B cell (primary cell): ENCODE measurements at regions not wholly inside any gene's neighbourhood (a gene's known extent, or its start where the extent isn't known, plus 50 kb on each side); places are given as distances from the start of the nearest gene placed in this dataset.

ENCODE experiments used
- ATAC-seq: fragments of 200-7000 bp; cut with Tn5 transposase; one replicate; pipeline ENCODE4 v1.10.0; 2021; ENCODE audit warnings: low read depth, mild to moderate bottlenecking, moderate number of reproducible peaks, moderate library complexity
- CTCF ChIA-PET: fragments of 350-600 bp; sonication (Branson Sonifier 250); formaldehyde crosslinking; loops from one replicate; lab custom pipeline; 2021; ENCODE audit warnings: antibody characterized with exemption, inconsistent platforms; lab: Charles Lee
- POLR2A ChIA-PET: fragments of 350-600 bp; sonication (Branson Sonifier 250); formaldehyde crosslinking; loops from one replicate; lab custom pipeline; 2021; ENCODE audit warnings: antibody characterized with exemption; lab: Charles Lee
- DNase-seq: peaks from one replicate; pipeline ENCODE4 v3.0.0; 2013
- H2AFZ ChIP-seq: 2 replicates; pipeline ENCODE4 v1.6.1; 2012; ENCODE audit warnings: mild to moderate bottlenecking, low read depth, low read length; ENCODE audit not compliant: insufficient read depth, poor library complexity, severe bottlenecking
- H3K27ac ChIP-seq, 2 donors: 1 replicate in 1 of 2; 2 replicates in 1 of 2; pipeline ENCODE4 v1.5.1; 2012 to 2013; ENCODE audit warnings: low read length in 2 of 2, mild to moderate bottlenecking in 2 of 2, moderate library complexity in 1 of 2
- H3K27me3 ChIP-seq, 4 experiments: fragments of 200-600 bp in 1 of 4; sonication (generic) in 1 of 4; replicated peaks in 1 of 4; 1 replicate in 2 of 4; 2 replicates in 2 of 4; pipeline versions ENCODE4 v1.6.1 to v1.7.0; 2013 to 2016; ENCODE audit warnings: low read length in 3 of 4, mild to moderate bottlenecking in 2 of 4, mixed read lengths in 1 of 4, moderate library complexity in 1 of 4; ENCODE audit not compliant: insufficient read depth in 4 of 4, control insufficient read depth in 3 of 4; ENCODE audit errors: control extremely low read depth in 1 of 4
- H3K36me3 ChIP-seq, 2 experiments: replicated peaks in 1 of 2; 1 replicate in 1 of 2; 2 replicates in 1 of 2; pipeline versions ENCODE4 v1.6.1 to v1.7.1; 2013; ENCODE audit warnings: low read length in 1 of 2; ENCODE audit not compliant: insufficient read depth in 2 of 2, control insufficient read depth in 1 of 2; ENCODE audit errors: control extremely low read depth in 1 of 2, extremely low read depth in 1 of 2
- H3K4me1 ChIP-seq, 2 donors: fragments of 200-600 bp in 1 of 2; sonication (generic) in 1 of 2; 1 replicate in 1 of 2; 2 replicates in 1 of 2; pipeline versions ENCODE4 v1.5.1 to v1.6.1; 2013 to 2017; ENCODE audit warnings: low read length in 2 of 2; ENCODE audit not compliant: control insufficient read depth in 2 of 2, insufficient read depth in 2 of 2
- H3K4me2 ChIP-seq: replicated peaks from 2 replicates; pipeline ENCODE3; 2012; ENCODE audit warnings: mild to moderate bottlenecking, low read depth, low read length; ENCODE audit not compliant: poor library complexity, severe bottlenecking
- H3K4me3 ChIP-seq, 5 experiments: fragments of 200-600 bp in 1 of 5; sonication (generic) in 1 of 5; 1 replicate in 3 of 5; 2 replicates in 2 of 5; pipeline versions ENCODE4 v1.5.1 to v1.7.0; 2011 to 2016; ENCODE audit warnings: low read length in 4 of 5, mild to moderate bottlenecking in 4 of 5, low read depth in 2 of 5, control low read depth in 1 of 5, moderate library complexity in 1 of 5; ENCODE audit not compliant: insufficient read depth in 1 of 5; ENCODE audit errors: control extremely low read depth in 1 of 5, extremely low read depth in 1 of 5
- H3K79me2 ChIP-seq: fragments of 200-600 bp; sonication (generic); one replicate; pipeline ENCODE4 v1.6.0; 2016; ENCODE audit warnings: low read length; ENCODE audit not compliant: control insufficient read depth, insufficient read depth
- H3K9ac ChIP-seq: fragments of 200-600 bp; sonication (generic); 2 replicates; pipeline ENCODE4 v1.6.1; 2017; ENCODE audit warnings: mild to moderate bottlenecking, low read length, moderate library complexity
- H3K9me3 ChIP-seq, 3 donors: one replicate each; pipeline versions ENCODE4 v1.6.1 to v1.7.1; 2013; ENCODE audit warnings: low read length in 2 of 3; ENCODE audit not compliant: control insufficient read depth in 2 of 3, insufficient read depth in 1 of 3; ENCODE audit errors: control extremely low read depth in 1 of 3
- H4K20me1 ChIP-seq: 2 replicates; pipeline ENCODE4 v1.6.0; 2012; ENCODE audit warnings: mild to moderate bottlenecking, low read length; ENCODE audit not compliant: insufficient read depth, control insufficient read depth, poor library complexity, severe bottlenecking
- H3K27ac Mint-ChIP-seq: one replicate; pipeline ENCODE4 v1.8.0; 2021; ENCODE audit warnings: mixed read lengths
- H3K27me3 Mint-ChIP-seq: one replicate; pipeline ENCODE4 v1.8.0; 2021; ENCODE audit warnings: mixed read lengths
- H3K4me1 Mint-ChIP-seq: one replicate; pipeline ENCODE4 v1.8.0; 2021; ENCODE audit warnings: mixed read lengths
- H3K4me3 Mint-ChIP-seq: one replicate; pipeline ENCODE4 v1.8.0; 2021; ENCODE audit warnings: mixed read lengths
- H3K9me3 Mint-ChIP-seq: one replicate; pipeline ENCODE4 v1.8.0; 2022; ENCODE audit warnings: mixed read lengths; ENCODE audit not compliant: insufficient read depth
- CTCF ChIP-seq: fragments of 200-600 bp; IDR thresholded peaks from one replicate; pipeline ENCODE4 v1.8.0; 2022; ENCODE audit warnings: antibody characterized with exemption, mild to moderate bottlenecking
- EZH2 ChIP-seq: IDR thresholded peaks from 2 replicates; pipeline ENCODE4 v1.6.1; 2012; ENCODE audit warnings: borderline replicate concordance, low read depth, mild to moderate bottlenecking, moderate library complexity, low read length; ENCODE audit not compliant: insufficient read depth, poor library complexity, severe bottlenecking
- WGBS: methylation state at CpG from one replicate; pipeline ENCODE4 v1.1.5; 2013; ENCODE audit warnings: missing lambda C conversion rate; ENCODE audit not compliant: insufficient coverage; 5-methylcytosine and 5-hydroxymethylcytosine counted together
- intact Hi-C: fragments of 100-400 bp; cut with micrococcal nuclease; formaldehyde crosslinking; loops from one replicate; pipeline ENCODE4 v1.10.0; 2022

GRCh38 chr5:40270274-40270845, 409.4 kb upstream of the PTGER4 start:
- no peak overlapping the region for H3K27ac Mint-ChIP-seq
- H3K27me3 Mint-ChIP-seq, result no peaks in the 10 kb centered on the region
- POLR2A ChIA-PET, result no interaction called here
- TF ChIP-seq EZH2, result no peak
- TF ChIP-seq CTCF, result no peak
- ATAC-seq (no peak), DNase-seq (no peak)
- Histone ChIP-seq H4K20me1 (no peaks in the 10 kb centered on the region), H3K9me3 (no peaks in the 10 kb centered on the region), H2AFZ (no peak overlapping the region), H3K27ac (no peak overlapping the region), H3K9ac (no peak overlapping the region), H3K36me3 (no peaks in the 10 kb centered on the region), H3K27me3 (no peaks in the 10 kb centered on the region), H3K4me2 (no peak overlapping the region), H3K79me2 (no peaks in the 10 kb centered on the region), H3K4me1 (no peaks in the 10 kb centered on the region), H3K4me3 (no peak overlapping the region)
- H3K9me3 Mint-ChIP-seq, result no peaks in the 10 kb centered on the region
- CTCF ChIA-PET, result no interaction called here
- no peak overlapping the region for H3K4me3 Mint-ChIP-seq
- 60% methylated on average over 1 of the region's 2 CpGs for WGBS
- intact Hi-C loops, result no loop called here
- peaks cover 2% of the 10 kb centered on the region for H3K4me1 Mint-ChIP-seq

GRCh38 chr5:40268088-40268487, 411.6 kb upstream of the PTGER4 start:
- POLR2A ChIA-PET, result no interaction called here
- Histone ChIP-seq H3K4me3 (no peak overlapping the region), H3K27ac (no peak overlapping the region), H2AFZ (no peak overlapping the region), H4K20me1 (no peaks in the 10 kb centered on the region), H3K4me2 (no peak overlapping the region), H3K36me3 (no peaks in the 10 kb centered on the region), H3K79me2 (no peaks in the 10 kb centered on the region), H3K4me1 (no peaks in the 10 kb centered on the region), H3K9me3 (no peaks in the 10 kb centered on the region), H3K9ac (no peak overlapping the region), H3K27me3 (no peaks in the 10 kb centered on the region)
- intact Hi-C loops, result no loop called here
- TF ChIP-seq CTCF (no peak), EZH2 (no peak)
- no CpG with 5 or more reads among the region's 1 CpG for WGBS
- H3K9me3 Mint-ChIP-seq, result no peaks in the 10 kb centered on the region
- H3K27me3 Mint-ChIP-seq, result no peaks in the 10 kb centered on the region
- no peak overlapping the region for H3K4me3 Mint-ChIP-seq
- no peak for ATAC-seq
- no peak overlapping the region for H3K27ac Mint-ChIP-seq
- DNase-seq, result no peak
- CTCF ChIA-PET, result interaction anchor here (1.4 kb wide), 1 partner anchor 319 kb away, joined by 4 read pairs; no protein-coding TSS in a partner anchor
- H3K4me1 Mint-ChIP-seq, result no peaks in the 10 kb centered on the region
